Lower leg skin (tissue), 3 donors: ENCODE measurements at regions not wholly inside any gene's neighbourhood (a gene's known extent, or its start where the extent isn't known, plus 50 kb on each side); places are given as distances from the start of the nearest gene placed in this dataset.

Experiments used
- CTCF ChIP-seq, 3 donors: fragments of 450-650 bp; IDR thresholded peaks; one replicate each; pipeline ENCODE4 v1.5.1; 2016; ENCODE audit warnings: antibody characterized with exemption in 3 of 3, mild to moderate bottlenecking in 3 of 3, moderate library complexity in 2 of 3
- POLR2A ChIP-seq, 2 donors: fragments of 450-650 bp; IDR thresholded peaks; one replicate each; pipeline ENCODE4 v1.6.1; 2016 to 2017; ENCODE audit warnings: antibody characterized with exemption in 2 of 2, mild to moderate bottlenecking in 1 of 2, moderate library complexity in 1 of 2

- no peak for TF ChIP-seq CTCF (IDR thresholded peaks at IDR 0.05)
- TF ChIP-seq POLR2A (IDR thresholded peaks at IDR 0.05) = no peak
Observed at GRCh38 chr14:97411938-97412612, 614.9 kb downstream of the VRK1 start.
